HL-60 (cell line): ENCODE measurements at regions not wholly inside any gene's neighbourhood (a gene's known extent, or its start where the extent isn't known, plus 50 kb on each side); places are given as distances from the start of the nearest gene placed in this dataset.

Source experiments
- DNase-seq, 2 experiments: peaks; one replicate each; pipeline ENCODE4 v3.0.0-alpha.2; 2010 to 2020; ENCODE audit warnings: low read depth in 1 of 2, low spot score in 1 of 2
- H3K27ac ChIP-seq: fragments of 250-450 bp; sonication (Bioruptor Pico); replicated peaks from 2 replicates; pipeline ENCODE4 v1.5.1; 2020; ENCODE audit warnings: mild to moderate bottlenecking, moderate library complexity
- H3K27me3 ChIP-seq: fragments of 250-450 bp; sonication (Bioruptor Pico); 2 replicates; pipeline ENCODE4 v1.5.1; 2021; ENCODE audit warnings: mild to moderate bottlenecking, moderate library complexity; ENCODE audit not compliant: insufficient read depth, poor library complexity, severe bottlenecking
- H3K4me3 ChIP-seq: replicated peaks from 2 replicates; pipeline ENCODE4 v1.5.1; 2011; ENCODE audit warnings: mild to moderate bottlenecking, control low read depth, low read length; ENCODE audit not compliant: insufficient read depth
- GABPA ChIP-seq: IDR thresholded peaks from 2 replicates; pipeline ENCODE4 v1.6.1; 2012; ENCODE audit warnings: low read depth
- POLR2AphosphoS5 ChIP-seq: IDR thresholded peaks from 2 replicates; pipeline ENCODE4 v1.6.1; 2012; ENCODE audit warnings: low read depth
- SPI1 ChIP-seq: IDR thresholded peaks from 2 replicates; pipeline ENCODE4 v1.6.1; 2012; ENCODE audit warnings: low read depth, mild to moderate bottlenecking, borderline replicate concordance
- TF ChIP-seq, protein P1 (sequence below): IDR thresholded peaks from one replicate; pipeline ENCODE4 v1.5.1; 2011; ENCODE audit warnings: low read length, control low read depth, inconsistent platforms; ENCODE audit not compliant: insufficient read depth
- TF ChIP-seq, protein P2 (sequence below): IDR thresholded peaks from 2 replicates; pipeline ENCODE4 v1.6.1; 2012; ENCODE audit warnings: low read depth; ENCODE audit not compliant: insufficient replicate concordance

DNA sequence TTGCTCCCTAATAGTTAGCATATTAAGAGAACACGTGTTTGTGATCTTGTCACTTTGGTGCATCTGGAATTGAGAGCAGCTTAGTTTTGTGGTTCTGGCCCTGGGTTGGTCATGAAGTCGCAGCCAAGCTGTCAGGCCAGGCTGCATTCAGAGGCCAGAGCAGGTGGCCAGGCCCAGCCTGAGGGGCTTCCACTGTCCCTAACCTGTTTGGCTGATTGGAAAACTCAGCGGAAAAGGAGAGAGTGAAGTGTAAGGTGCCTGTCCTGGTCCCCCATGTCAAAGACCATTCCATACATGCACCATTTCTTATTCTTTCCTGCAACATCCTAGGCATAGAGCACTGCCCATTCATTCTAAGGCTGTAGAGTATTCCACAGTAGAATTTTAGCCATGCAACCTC lies 111.5 kb upstream of the IGLL5 start:
- Histone ChIP-seq H3K27ac (no peak overlapping the region), H3K4me3 (no peak overlapping the region), H3K27me3 (no peaks in the 10 kb centered on the region)
- DNase-seq = no peak
- no peak for TF ChIP-seq SPI1
- TF ChIP-seq, protein P1, sequence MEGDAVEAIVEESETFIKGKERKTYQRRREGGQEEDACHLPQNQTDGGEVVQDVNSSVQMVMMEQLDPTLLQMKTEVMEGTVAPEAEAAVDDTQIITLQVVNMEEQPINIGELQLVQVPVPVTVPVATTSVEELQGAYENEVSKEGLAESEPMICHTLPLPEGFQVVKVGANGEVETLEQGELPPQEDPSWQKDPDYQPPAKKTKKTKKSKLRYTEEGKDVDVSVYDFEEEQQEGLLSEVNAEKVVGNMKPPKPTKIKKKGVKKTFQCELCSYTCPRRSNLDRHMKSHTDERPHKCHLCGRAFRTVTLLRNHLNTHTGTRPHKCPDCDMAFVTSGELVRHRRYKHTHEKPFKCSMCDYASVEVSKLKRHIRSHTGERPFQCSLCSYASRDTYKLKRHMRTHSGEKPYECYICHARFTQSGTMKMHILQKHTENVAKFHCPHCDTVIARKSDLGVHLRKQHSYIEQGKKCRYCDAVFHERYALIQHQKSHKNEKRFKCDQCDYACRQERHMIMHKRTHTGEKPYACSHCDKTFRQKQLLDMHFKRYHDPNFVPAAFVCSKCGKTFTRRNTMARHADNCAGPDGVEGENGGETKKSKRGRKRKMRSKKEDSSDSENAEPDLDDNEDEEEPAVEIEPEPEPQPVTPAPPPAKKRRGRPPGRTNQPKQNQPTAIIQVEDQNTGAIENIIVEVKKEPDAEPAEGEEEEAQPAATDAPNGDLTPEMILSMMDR = no peak
- TF ChIP-seq GABPA = no peak
- TF ChIP-seq, protein P2, sequence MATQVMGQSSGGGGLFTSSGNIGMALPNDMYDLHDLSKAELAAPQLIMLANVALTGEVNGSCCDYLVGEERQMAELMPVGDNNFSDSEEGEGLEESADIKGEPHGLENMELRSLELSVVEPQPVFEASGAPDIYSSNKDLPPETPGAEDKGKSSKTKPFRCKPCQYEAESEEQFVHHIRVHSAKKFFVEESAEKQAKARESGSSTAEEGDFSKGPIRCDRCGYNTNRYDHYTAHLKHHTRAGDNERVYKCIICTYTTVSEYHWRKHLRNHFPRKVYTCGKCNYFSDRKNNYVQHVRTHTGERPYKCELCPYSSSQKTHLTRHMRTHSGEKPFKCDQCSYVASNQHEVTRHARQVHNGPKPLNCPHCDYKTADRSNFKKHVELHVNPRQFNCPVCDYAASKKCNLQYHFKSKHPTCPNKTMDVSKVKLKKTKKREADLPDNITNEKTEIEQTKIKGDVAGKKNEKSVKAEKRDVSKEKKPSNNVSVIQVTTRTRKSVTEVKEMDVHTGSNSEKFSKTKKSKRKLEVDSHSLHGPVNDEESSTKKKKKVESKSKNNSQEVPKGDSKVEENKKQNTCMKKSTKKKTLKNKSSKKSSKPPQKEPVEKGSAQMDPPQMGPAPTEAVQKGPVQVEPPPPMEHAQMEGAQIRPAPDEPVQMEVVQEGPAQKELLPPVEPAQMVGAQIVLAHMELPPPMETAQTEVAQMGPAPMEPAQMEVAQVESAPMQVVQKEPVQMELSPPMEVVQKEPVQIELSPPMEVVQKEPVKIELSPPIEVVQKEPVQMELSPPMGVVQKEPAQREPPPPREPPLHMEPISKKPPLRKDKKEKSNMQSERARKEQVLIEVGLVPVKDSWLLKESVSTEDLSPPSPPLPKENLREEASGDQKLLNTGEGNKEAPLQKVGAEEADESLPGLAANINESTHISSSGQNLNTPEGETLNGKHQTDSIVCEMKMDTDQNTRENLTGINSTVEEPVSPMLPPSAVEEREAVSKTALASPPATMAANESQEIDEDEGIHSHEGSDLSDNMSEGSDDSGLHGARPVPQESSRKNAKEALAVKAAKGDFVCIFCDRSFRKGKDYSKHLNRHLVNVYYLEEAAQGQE = no peak
- TF ChIP-seq POLR2AphosphoS5 = no peak

DNA sequence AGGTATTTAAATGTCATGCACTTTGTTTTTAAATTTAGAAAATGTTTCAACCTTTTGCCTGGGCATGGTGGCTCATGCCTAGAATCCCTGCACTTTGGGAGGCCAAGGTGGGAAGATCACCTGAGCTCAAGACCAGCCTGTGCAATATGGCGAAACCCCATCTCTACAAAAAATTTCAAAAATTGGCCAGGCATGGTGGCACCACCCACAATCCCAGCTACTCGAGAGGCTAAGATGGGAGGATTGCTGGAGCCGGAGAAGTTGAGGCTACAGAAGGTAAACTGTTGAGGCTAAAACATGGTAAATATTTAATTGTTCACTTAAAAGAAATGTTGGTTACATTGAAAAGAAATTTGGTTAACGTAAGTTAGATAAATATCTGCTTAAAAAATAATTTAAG lies 108.4 kb upstream of the IGLL5 start:
- H3K4me3 ChIP-seq = no peak overlapping the region
- no peak overlapping the region for H3K27ac ChIP-seq
- DNase-seq = no peak
- TF ChIP-seq GABPA (no peak), SPI1 (no peak), POLR2AphosphoS5 (no peak)
- TF ChIP-seq, protein P1 = no peak
- TF ChIP-seq, protein P2 = no peak
- no peaks in the 10 kb centered on the region for H3K27me3 ChIP-seq

DNA sequence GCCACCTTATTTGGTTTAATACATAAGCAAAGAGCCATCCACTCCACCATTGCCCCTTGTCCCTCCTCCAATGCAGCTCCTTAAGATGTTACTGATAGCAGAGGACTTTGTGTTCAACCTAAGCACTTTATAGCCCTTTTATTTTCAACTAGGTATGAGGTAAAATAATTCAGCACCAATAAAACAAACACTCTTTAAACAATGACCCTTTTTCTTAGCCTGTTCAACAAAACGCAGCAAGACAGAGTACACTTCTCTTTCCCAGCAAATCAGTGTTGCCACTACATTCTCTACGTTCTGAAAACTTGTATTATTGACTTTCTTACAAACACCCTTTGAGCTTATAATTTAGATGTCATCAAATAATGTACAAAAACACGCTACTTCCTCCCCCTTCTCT lies 104.0 kb upstream of the IGLL5 start:
- Histone ChIP-seq H3K4me3 (no peak overlapping the region), H3K27ac (no peak overlapping the region), H3K27me3 (no peaks in the 10 kb centered on the region)
- DNase-seq = no peak
- TF ChIP-seq SPI1 (no peak), GABPA (no peak), POLR2AphosphoS5 (no peak)
- TF ChIP-seq, protein P1 = no peak
- TF ChIP-seq, protein P2 = no peak
